PC-3 (cell line): ENCODE measurements at regions not wholly inside any gene's neighbourhood (a gene's known extent, or its start where the extent isn't known, plus 50 kb on each side); places are given as distances from the start of the nearest gene placed in this dataset.

ENCODE experiments used
- CTCF ChIP-seq: fragments of 300-600 bp; sonication (generic); conservative IDR thresholded peaks from 2 replicates; pipeline ENCODE4 v1.5.1; 2017; ENCODE audit warnings: antibody characterized with exemption, low read depth, mild to moderate bottlenecking, low read length
- EZH2 ChIP-seq: fragments of 300-600 bp; sonication (generic); IDR thresholded peaks from one replicate; pipeline ENCODE4 v1.6.1; 2017; ENCODE audit warnings: antibody characterized with exemption, mild to moderate bottlenecking, low read length; ENCODE audit not compliant: unreplicated experiment
- EZH2phosphoT487 ChIP-seq: fragments of 300-600 bp; sonication (generic); IDR thresholded peaks from 2 replicates; pipeline ENCODE4 v1.6.1; 2018; ENCODE audit warnings: mild to moderate bottlenecking, antibody characterized with exemption, low read length, borderline replicate concordance

GRCh38 chr17:68695659-68696058 lies 94.5 kb upstream of the FAM20A start:
- no peak for TF ChIP-seq CTCF
- TF ChIP-seq EZH2phosphoT487 = no peak
- TF ChIP-seq EZH2 = no peak
